ENCODE measurements at regions not wholly inside any gene's neighbourhood (a gene's known extent, or its start where the extent isn't known, plus 50 kb on each side); places are given as distances from the start of the nearest gene placed in this dataset.

GRCh38 chr20:16946097-16946496, 197.9 kb downstream of the OTOR start:
- DNase-seq (ENCODE audit: low spot score), result no peak

GRCh38 chr20:16947479-16947878, 199.3 kb downstream of the OTOR start:
- DNase-seq (ENCODE audit: low spot score), result no peak

- no peak for DNase-seq (ENCODE audit: low spot score)
Measured at GRCh38 chr20:16951876-16952275, 203.7 kb downstream of the OTOR start.

- DNase-seq (ENCODE audit: low spot score), result no peak
Measured at GRCh38 chr20:16952965-16953364, 204.8 kb downstream of the OTOR start.

GRCh38 chr20:16953858-16954257, 205.7 kb downstream of the OTOR start:
- DNase-seq (ENCODE audit: low spot score), result no peak

- DNase-seq (ENCODE audit: low spot score), result no peak
Measured at GRCh38 chr20:16955462-16955861, 207.3 kb downstream of the OTOR start.

GRCh38 chr20:16955971-16956370, 207.8 kb downstream of the OTOR start:
- DNase-seq (ENCODE audit: low spot score), result no peak

- no peak for DNase-seq (ENCODE audit: low spot score)
Measured at GRCh38 chr20:16965401-16965800, 217.2 kb downstream of the OTOR start.

GRCh38 chr20:16966276-16966880, 218.2 kb downstream of the OTOR start:
- no peak for DNase-seq (ENCODE audit: low spot score)

GRCh38 chr20:16968099-16968498, 219.9 kb downstream of the OTOR start:
- no peak for DNase-seq (ENCODE audit: low spot score)

GRCh38 chr20:16970776-16971175, 222.6 kb downstream of the OTOR start:
- DNase-seq (ENCODE audit: low spot score), result no peak

GRCh38 chr20:16974080-16974854, 226.1 kb downstream of the OTOR start:
- no peak for DNase-seq (ENCODE audit: low spot score)

- DNase-seq (ENCODE audit: low spot score), result no peak
Measured at GRCh38 chr20:16974855-16975162, 226.7 kb downstream of the OTOR start.

- no peak for DNase-seq (ENCODE audit: low spot score)
Measured at GRCh38 chr20:16975682-16976081, 227.5 kb downstream of the OTOR start.

- no peak for DNase-seq (ENCODE audit: low spot score)
Measured at GRCh38 chr20:16978497-16978896, 230.3 kb downstream of the OTOR start.

- no peak for DNase-seq (ENCODE audit: low spot score)
Measured at GRCh38 chr20:16982091-16982726, 234.1 kb downstream of the OTOR start.

GRCh38 chr20:16984481-16984880, 236.3 kb downstream of the OTOR start:
- no peak for DNase-seq (ENCODE audit: low spot score)

- DNase-seq (ENCODE audit: low spot score), result no peak
Measured at GRCh38 chr20:17003170-17003870, 223.5 kb upstream of the PCSK2 start.

GRCh38 chr20:17010181-17010580, 216.7 kb upstream of the PCSK2 start:
- no peak for DNase-seq (ENCODE audit: low spot score)

GRCh38 chr20:17012546-17013226, 214.2 kb upstream of the PCSK2 start:
- no peak for DNase-seq (ENCODE audit: low spot score)

- no peak for DNase-seq (ENCODE audit: low spot score)
Measured at GRCh38 chr20:17014217-17014616, 212.6 kb upstream of the PCSK2 start.

GRCh38 chr20:17014756-17015366, 212.0 kb upstream of the PCSK2 start:
- DNase-seq (ENCODE audit: low spot score), result no peak
